A673 (cell line): ENCODE measurements at regions not wholly inside any gene's neighbourhood (a gene's known extent, or its start where the extent isn't known, plus 50 kb on each side); places are given as distances from the start of the nearest gene placed in this dataset.

ENCODE experiments used
- BruUV-seq: library from RNA; stranded (reverse); fragments of 400-500 nt; replicated peaks from 2 replicates; lab custom pipeline; 2021; lab: Mats Ljungman, UMichigan
- CTCF ChIA-PET: fragments of 300-600 bp; sonication (Branson Sonifier 250); formaldehyde crosslinking; loops from one replicate; lab custom pipeline; 2022; ENCODE audit warnings: antibody characterized with exemption; lab: Charles Lee
- POLR2A ChIA-PET: fragments of 300-600 bp; sonication (Branson Sonifier 250); formaldehyde crosslinking; loops from one replicate; lab custom pipeline; 2022; ENCODE audit warnings: antibody characterized with exemption; ENCODE audit not compliant: low non-redundant PET; lab: Charles Lee
- DNase-seq: peaks from one replicate; pipeline ENCODE4 v3.0.0-alpha.2; 2015; ENCODE audit warnings: low spot score
- H3K27ac ChIP-seq: fragments of 200-600 bp; sonication (generic); 2 replicates; pipeline ENCODE4 v1.5.1; 2016; ENCODE audit warnings: mixed run types, low read depth, mild to moderate bottlenecking, mixed read lengths, antibody characterized with exemption, low read length; ENCODE audit not compliant: poor library complexity, severe bottlenecking
- H3K27me3 ChIP-seq: fragments of 200-600 bp; sonication (generic); replicated peaks from 2 replicates; pipeline ENCODE4 v1.6.1; 2017; ENCODE audit warnings: mixed run types, low read depth, mild to moderate bottlenecking, mixed read lengths, antibody characterized with exemption, low read length; ENCODE audit not compliant: insufficient read depth, poor library complexity
- H3K36me3 ChIP-seq: fragments of 200-600 bp; sonication (generic); 2 replicates; pipeline ENCODE4 v1.6.1; 2016; ENCODE audit warnings: mixed run types, mild to moderate bottlenecking, mixed read lengths, antibody characterized with exemption, low read length; ENCODE audit not compliant: insufficient read depth, poor library complexity, severe bottlenecking
- H3K4me1 ChIP-seq: fragments of 200-600 bp; sonication (generic); 2 replicates; pipeline ENCODE4 v1.6.1; 2017; ENCODE audit warnings: mixed run types, mild to moderate bottlenecking, mixed read lengths, antibody characterized with exemption, low read length; ENCODE audit not compliant: insufficient read depth, poor library complexity, severe bottlenecking
- H3K4me3 ChIP-seq: fragments of 200-600 bp; sonication (generic); 2 replicates; pipeline ENCODE4 v1.5.1; 2016; ENCODE audit warnings: low read depth, mixed run types, mild to moderate bottlenecking, mixed read lengths, low read length; ENCODE audit not compliant: poor library complexity, severe bottlenecking
- H3K9me3 ChIP-seq: fragments of 200-600 bp; sonication (generic); 2 replicates; pipeline ENCODE4 v1.6.1; 2016; ENCODE audit warnings: mixed run types, low read depth, mild to moderate bottlenecking, mixed read lengths, antibody characterized with exemption, low read length; ENCODE audit not compliant: poor library complexity, severe bottlenecking
- CTCF ChIP-seq: fragments of 300-800, 200-600 bp; sonication (generic); conservative IDR thresholded peaks from 2 replicates; pipeline ENCODE4 v1.5.1; 2017; ENCODE audit warnings: low read depth, mild to moderate bottlenecking, antibody characterized with exemption, low read length, moderate library complexity, mixed read lengths
- EZH2 ChIP-seq: fragments of 200-600 bp; sonication (generic); IDR thresholded peaks from 2 replicates; pipeline ENCODE4 v1.6.1; 2017; ENCODE audit warnings: borderline replicate concordance, low read depth, mild to moderate bottlenecking, mixed read lengths, antibody characterized with exemption, low read length; ENCODE audit not compliant: poor library complexity, severe bottlenecking
- intact Hi-C: fragments of 100-400 bp; cut with micrococcal nuclease; formaldehyde crosslinking; loops from one replicate; pipeline ENCODE4 v1.10.0; 2022; ENCODE audit not compliant: unreplicated experiment

DNA sequence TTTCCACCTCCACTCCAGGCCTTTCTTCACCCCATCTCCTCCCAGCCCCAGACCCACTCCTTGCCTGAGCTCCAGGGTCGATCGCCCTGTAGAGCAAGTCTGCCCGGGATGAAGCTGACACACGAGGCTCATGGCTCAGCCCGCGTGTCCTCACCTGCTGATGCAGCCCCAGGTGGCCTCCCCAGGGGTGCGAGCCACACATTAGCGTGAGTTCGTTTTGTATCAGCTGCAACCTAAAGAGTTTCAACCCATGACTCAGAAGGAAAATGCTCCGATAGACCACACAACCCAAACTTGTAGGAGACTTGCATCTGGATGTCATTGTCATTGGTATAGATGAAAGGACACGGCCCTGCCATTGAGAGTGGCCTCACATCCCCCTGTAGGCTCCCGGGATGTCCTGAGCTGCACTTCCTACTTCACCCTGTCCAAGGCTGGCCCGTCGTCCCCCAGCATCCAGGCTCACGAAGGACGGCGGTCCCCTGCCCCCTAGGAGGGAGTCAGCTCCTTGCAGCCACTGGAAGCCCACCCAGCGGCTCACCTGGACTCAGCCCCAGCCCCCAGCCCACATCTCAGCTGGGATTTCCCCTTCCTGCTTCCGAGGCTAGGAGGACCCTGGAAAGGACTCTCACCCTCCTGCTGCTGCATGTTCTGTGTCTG, 97.7 kb downstream of the HTR5A start:
- CTCF ChIA-PET = no interaction called here
- no TSS peak for BruUV-seq
- no peaks in the 10 kb centered on the region for H3K4me1 ChIP-seq
- intact Hi-C loops = no loop called here
- no peaks in the 10 kb centered on the region for H3K9me3 ChIP-seq
- POLR2A ChIA-PET = no interaction called here
- no peak for DNase-seq
- H3K27ac ChIP-seq = no peak overlapping the region
- peaks cover 47% of the 10 kb centered on the region for H3K27me3 ChIP-seq
- no peak overlapping the region for H3K4me3 ChIP-seq
- H3K36me3 ChIP-seq = no peaks in the 10 kb centered on the region
- TF ChIP-seq EZH2 (no peak), CTCF (no peak)

DNA sequence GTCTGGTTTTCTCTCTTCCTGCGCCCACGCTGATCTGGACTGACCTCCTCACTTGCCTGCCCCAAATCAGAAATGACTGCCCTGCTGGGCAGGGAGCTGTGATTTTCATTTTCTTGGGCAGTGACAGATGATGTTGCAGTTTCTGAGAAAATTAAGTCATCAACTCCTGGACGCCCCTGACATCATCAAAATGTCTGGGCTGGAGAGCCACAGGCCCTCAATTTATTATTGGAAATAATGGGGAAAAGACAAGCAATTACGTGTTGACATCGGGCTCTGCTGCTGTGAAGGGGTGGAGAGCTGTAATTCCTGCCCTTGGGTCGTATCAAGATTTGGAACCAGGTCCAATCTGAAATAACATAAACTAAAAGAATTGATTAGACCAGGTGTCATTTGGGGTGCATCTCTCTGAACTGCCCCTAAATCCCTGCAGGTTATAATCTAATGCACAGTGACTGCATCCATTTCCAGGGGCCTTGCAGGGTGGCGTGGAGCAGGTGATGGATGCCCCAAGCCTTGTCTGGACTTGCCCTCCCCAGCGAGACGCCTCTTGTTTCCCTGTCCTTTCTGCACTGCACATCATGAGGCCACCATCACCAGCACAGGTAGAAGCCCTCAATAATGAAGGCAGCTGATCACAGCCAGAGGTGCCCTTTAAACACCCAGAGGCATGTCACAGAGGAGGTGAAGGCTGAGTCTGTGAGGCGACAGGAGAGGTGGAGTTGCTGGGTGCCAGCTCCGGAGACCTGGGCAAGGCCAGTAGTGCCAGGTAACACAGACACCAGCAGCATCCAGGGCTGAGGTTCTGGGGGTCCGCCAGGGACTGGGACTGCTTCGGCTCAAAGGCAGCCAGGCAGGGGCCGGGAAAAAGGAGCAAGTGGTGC, 98.7 kb downstream of the HTR5A start:
- no peak for DNase-seq
- Histone ChIP-seq H3K4me1 (no peaks in the 10 kb centered on the region), H3K27ac (no peak overlapping the region), H3K27me3 (peaks cover 40% of the 10 kb centered on the region), H3K9me3 (no peaks in the 10 kb centered on the region), H3K4me3 (no peak overlapping the region), H3K36me3 (no peaks in the 10 kb centered on the region)
- ChIA-PET CTCF (no interaction called here), POLR2A (no interaction called here)
- intact Hi-C loops = no loop called here
- no TSS peak for BruUV-seq
- TF ChIP-seq CTCF (no peak), EZH2 (no peak)

DNA sequence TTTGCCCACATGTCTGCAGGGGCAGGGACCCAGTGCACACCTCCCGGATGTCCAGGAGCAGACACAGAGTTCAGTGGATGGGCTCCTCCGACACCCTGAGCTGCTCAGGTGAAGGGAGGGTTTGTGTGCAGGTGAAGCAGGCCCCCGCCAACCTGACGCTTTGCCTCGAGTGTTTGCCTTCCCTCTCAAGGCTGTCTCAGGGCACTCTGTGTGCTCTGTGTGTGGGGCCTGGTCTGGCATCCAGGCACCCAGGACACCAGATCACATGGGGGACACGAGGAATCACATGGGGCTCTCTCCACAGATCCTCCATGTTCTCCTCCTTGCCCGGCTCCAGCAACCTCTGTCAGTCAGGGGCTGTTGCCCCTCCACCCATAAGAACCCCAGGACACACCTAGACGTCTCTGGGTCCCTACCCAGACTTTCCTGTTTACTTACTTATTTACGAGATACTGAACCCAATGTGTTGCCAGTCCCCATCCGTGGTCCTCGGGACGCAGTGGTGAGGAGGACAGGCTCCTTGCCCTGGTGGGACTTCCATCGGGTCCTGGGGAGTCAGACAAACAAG, 99.5 kb downstream of the HTR5A start:
- no peaks in the 10 kb centered on the region for H3K36me3 ChIP-seq
- no peak overlapping the region for H3K27ac ChIP-seq
- peaks cover 41% of the 10 kb centered on the region for H3K27me3 ChIP-seq
- POLR2A ChIA-PET = no interaction called here
- no peak for DNase-seq
- CTCF ChIA-PET = no interaction called here
- BruUV-seq = no TSS peak
- H3K4me3 ChIP-seq = no peak overlapping the region
- intact Hi-C loops = no loop called here
- no peaks in the 10 kb centered on the region for H3K9me3 ChIP-seq
- H3K4me1 ChIP-seq = no peaks in the 10 kb centered on the region
- TF ChIP-seq EZH2 = no peak
- no peak for TF ChIP-seq CTCF
